Spleen (tissue), 7 donors: ENCODE measurements at regions not wholly inside any gene's neighbourhood (a gene's known extent, or its start where the extent isn't known, plus 50 kb on each side); places are given as distances from the start of the nearest gene placed in this dataset.

ENCODE experiments used
- CTCF ChIP-seq, 11 experiments: fragments of 200-600 bp in 7 of 11; fragments of 450-650 bp in 4 of 11; sonication (generic) in 4 of 11; IDR thresholded peaks in 8 of 11; conservative IDR thresholded peaks in 3 of 11; 1 replicate in 7 of 11; 2 replicates in 4 of 11; pipeline versions ENCODE4 v1.4.0 to v1.8.0; 2016 to 2021; ENCODE audit warnings: antibody characterized with exemption in 11 of 11, inconsistent platforms in 4 of 11, mild to moderate bottlenecking in 1 of 11
- POLR2A ChIP-seq, 3 donors: fragments of 450-650 bp; IDR thresholded peaks; one replicate each; pipeline ENCODE4 v1.5.1; 2017; ENCODE audit warnings: antibody characterized with exemption in 3 of 3, mild to moderate bottlenecking in 1 of 3
- POLR2AphosphoS5 ChIP-seq, 3 donors: sonication (generic); formaldehyde crosslinking; IDR thresholded peaks; one replicate each; pipeline ENCODE4 v1.5.1; 2017; ENCODE audit warnings: antibody characterized with exemption in 3 of 3
- donor health status: DM: no; HTN: no; CAD: no; lungs with moderate emphysema.
- donor health status: DM: no; HTN: no; CAD: no.
- donor health status: DM: no; HTN: no; CAD: no.

GRCh38 chr5:158393457-158393856, 534.5 kb upstream of the CLINT1 start:
- TF ChIP-seq CTCF (IDR thresholded peaks at IDR 0.05 in 8 of 11, conservative IDR thresholded peaks at IDR 0.05 in 3 of 11) (no peak), POLR2A (IDR thresholded peaks at IDR 0.05) (no peak), POLR2AphosphoS5 (IDR thresholded peaks at IDR 0.05) (no peak)
